GM12873 (cell line): ENCODE measurements at regions not wholly inside any gene's neighbourhood (a gene's known extent, or its start where the extent isn't known, plus 50 kb on each side); places are given as distances from the start of the nearest gene placed in this dataset.

Source experiments
- CTCF ChIP-seq: IDR thresholded peaks from 2 replicates; pipeline ENCODE4 v1.5.1; 2012; ENCODE audit warnings: low read depth, mild to moderate bottlenecking, moderate library complexity, low read length, control low read depth; ENCODE audit not compliant: insufficient read depth; ENCODE audit errors: missing control alignments

- no peak for TF ChIP-seq CTCF
These were observed 59.8 kb upstream of the GPM6A start for GRCh38 chr4:175871774-175872405.

GRCh38 chr4:175873707-175874106 is 61.6 kb upstream of the GPM6A start:
- TF ChIP-seq CTCF = no peak

GRCh38 chr4:175874306-175874705 is 62.2 kb upstream of the GPM6A start:
- no peak for TF ChIP-seq CTCF

GRCh38 chr4:175875993-175876771 is 64.1 kb upstream of the GPM6A start:
- no peak for TF ChIP-seq CTCF

GRCh38 chr4:175882891-175883290 is 70.8 kb upstream of the GPM6A start:
- TF ChIP-seq CTCF = no peak

- no peak for TF ChIP-seq CTCF
These were observed 72.0 kb upstream of the GPM6A start for GRCh38 chr4:175884048-175884447.

GRCh38 chr4:175891231-175891630 is 79.2 kb upstream of the GPM6A start:
- TF ChIP-seq CTCF = no peak
